ENCODE measurements at regions not wholly inside any gene's neighbourhood (a gene's known extent, or its start where the extent isn't known, plus 50 kb on each side); places are given as distances from the start of the nearest gene placed in this dataset.

DNA sequence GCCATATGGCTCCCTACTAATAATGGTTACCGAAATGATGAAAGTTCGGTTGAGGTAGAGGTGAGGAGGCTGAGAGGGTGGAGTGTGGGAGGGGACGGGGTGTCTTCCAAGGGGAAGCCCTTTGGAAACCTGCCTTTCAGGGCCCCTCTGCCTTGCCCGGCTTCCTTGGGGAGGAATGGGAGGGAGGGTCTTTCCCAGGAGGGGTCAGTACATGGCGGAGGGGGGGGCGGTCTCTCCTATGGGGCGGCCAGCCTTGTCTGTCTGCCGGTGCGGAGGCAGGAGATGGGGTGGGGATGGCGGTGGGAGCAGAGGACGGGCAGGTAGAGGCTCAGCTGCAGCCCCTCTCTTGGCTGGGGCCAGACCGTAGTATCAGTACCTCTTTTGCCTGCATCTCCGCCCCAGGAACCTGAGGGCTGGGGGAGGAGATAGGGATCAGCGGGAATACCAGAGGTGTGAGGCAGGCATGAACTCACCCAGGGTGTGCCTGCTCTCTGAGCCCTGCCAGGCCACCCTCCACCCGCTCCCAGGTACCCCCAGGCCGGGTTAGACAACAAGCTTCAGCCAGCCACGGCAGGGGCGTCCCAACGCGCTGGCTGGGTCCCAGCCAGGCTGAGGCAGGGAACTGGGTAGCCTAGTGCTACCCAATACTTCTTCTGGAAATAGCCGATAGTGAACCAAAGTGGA is 79.4 kb upstream of the POU3F1 start:
- DNase-seq = peak; percentile 46
- no peaks in the 10 kb centered on the region for H3K36me3 ChIP-seq
- H3K27me3 ChIP-seq (replicated peaks in 1 of 7) = peaks cover 0 to 27% (median 0%) of the 10 kb centered on the region in 7 donors
- 85 to 93% (median 90%) methylated on average over 12 to 21 of the region's 21 CpGs for WGBS, 5 donors
- H3K4me3 ChIP-seq = no peak overlapping the region
- no peak overlapping the region for H3K27ac ChIP-seq
- TF ChIP-seq POLR2AphosphoS5 (IDR thresholded peaks at IDR 0.05) (no peak), POLR2A (IDR thresholded peaks at IDR 0.05) (no peak)
- H3K9me3 ChIP-seq = no peaks in the 10 kb centered on the region
- H3K4me1 ChIP-seq = no peaks in the 10 kb centered on the region
- intact Hi-C loops (cut with DNase I; ENCODE audit: low total_unique reads) = no loop called here

DNA sequence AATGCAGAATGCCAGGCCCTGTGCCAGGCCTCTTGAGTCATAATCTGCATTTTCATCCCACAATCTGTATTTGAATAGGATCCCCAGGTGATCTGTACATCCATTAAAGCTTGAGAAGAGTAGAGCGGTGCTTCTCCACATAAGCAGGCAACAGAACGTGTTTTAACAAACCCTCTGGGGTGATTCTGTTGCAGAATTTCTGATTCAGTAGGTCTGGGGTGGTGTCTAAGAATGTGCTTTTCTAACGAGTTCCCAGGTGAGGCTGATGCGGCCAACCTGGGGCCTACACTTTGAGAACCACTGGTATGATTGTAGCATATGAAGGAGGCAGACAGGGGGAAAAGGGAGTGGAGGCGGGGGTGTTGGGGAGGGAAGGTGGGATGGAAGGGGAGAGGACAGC is 78.4 kb upstream of the POU3F1 start:
- Histone ChIP-seq H3K9me3 (no peaks in the 10 kb centered on the region), H3K36me3 (no peaks in the 10 kb centered on the region), H3K27me3 (replicated peaks in 1 of 7) (peaks cover 0 to 27% (median 0%) of the 10 kb centered on the region in 7 donors), H3K4me1 (no peaks in the 10 kb centered on the region), H3K4me3 (no peak overlapping the region), H3K27ac (no peak overlapping the region)
- DNase-seq = no peak
- TF ChIP-seq POLR2A (IDR thresholded peaks at IDR 0.05) (no peak), POLR2AphosphoS5 (IDR thresholded peaks at IDR 0.05) (no peak)
- TF ChIP-seq, protein P1, sequence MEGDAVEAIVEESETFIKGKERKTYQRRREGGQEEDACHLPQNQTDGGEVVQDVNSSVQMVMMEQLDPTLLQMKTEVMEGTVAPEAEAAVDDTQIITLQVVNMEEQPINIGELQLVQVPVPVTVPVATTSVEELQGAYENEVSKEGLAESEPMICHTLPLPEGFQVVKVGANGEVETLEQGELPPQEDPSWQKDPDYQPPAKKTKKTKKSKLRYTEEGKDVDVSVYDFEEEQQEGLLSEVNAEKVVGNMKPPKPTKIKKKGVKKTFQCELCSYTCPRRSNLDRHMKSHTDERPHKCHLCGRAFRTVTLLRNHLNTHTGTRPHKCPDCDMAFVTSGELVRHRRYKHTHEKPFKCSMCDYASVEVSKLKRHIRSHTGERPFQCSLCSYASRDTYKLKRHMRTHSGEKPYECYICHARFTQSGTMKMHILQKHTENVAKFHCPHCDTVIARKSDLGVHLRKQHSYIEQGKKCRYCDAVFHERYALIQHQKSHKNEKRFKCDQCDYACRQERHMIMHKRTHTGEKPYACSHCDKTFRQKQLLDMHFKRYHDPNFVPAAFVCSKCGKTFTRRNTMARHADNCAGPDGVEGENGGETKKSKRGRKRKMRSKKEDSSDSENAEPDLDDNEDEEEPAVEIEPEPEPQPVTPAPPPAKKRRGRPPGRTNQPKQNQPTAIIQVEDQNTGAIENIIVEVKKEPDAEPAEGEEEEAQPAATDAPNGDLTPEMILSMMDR (IDR thresholded peaks at IDR 0.05 in 8 of 11, conservative IDR thresholded peaks at IDR 0.05 in 3 of 11) = no peak
- intact Hi-C loops (cut with DNase I; ENCODE audit: low total_unique reads) = no loop called here
- WGBS, 5 donors = 76 to 93% (median 91%) methylated on average over 5 of the region's 5 CpGs

DNA sequence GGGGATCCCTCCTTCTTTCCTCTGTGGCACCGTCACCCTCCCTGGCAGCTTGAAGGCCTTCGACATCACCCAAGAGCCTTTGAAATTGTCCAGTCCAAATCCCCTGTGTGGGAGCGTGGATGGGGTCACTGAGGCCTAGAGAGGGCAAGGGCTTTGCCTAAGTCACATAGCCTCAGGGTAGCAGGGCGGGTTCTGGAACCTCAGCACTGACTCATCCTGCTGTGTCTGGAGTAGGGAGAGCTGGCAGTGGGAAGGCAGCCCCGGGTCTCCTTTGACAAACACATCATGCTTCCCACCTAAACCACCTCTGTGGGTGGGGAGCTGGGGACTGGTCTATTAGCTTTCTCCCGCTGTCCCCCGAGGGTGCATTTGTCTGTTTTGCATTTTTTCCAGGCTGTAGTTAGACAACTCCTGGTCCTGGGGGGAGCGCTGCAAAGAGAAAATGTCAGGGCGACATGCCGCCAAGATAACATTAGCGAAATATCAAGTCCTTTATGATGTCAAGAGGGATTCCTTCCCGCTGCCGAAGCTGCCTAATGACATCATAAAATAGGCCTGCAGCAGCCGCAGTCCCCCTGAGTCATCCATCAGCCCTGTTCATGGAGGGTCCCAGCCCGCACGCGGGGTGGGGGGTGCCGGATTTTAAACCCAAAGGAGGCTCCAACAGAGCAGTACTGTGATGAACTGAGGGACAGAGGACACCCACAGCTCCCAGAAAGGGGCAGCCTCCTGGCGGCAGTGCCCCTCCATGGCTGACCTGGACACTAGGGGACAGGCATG is 77.0 kb upstream of the POU3F1 start:
- Histone ChIP-seq H3K27ac (no peak overlapping the region), H3K27me3 (replicated peaks in 1 of 7) (peaks cover 0 to 28% (median 0%) of the 10 kb centered on the region in 7 donors), H3K9me3 (no peaks in the 10 kb centered on the region), H3K4me3 (no peak overlapping the region), H3K36me3 (no peaks in the 10 kb centered on the region), H3K4me1 (no peaks in the 10 kb centered on the region)
- 84 to 93% (median 90%) methylated on average over 15 to 19 of the region's 19 CpGs for WGBS, 5 donors
- no peak for TF ChIP-seq POLR2A (IDR thresholded peaks at IDR 0.05)
- intact Hi-C loops (cut with DNase I; ENCODE audit: low total_unique reads) = no loop called here
- no peak for DNase-seq

DNA sequence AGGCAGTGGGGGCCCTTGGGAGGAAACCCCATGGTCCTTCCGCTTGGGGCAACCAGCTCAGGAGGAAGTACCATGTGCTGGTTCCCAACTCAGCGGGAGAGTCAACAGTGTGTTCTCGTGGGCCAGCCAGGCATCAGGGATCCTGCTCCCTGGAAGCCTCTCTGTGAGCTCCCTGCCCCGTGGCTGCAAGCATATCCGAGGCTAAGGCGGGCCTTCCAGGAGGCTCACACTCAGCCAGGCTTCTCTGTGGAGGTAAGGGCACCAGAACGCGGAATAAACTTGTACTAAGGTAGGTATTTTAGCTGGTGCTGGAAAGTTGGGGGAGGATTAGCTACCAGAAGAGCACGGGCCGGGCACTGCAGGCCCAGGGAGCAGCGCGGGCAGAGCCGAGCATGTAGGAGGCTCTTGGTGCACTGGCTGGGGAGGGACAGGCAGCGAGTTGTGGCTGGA is 74.7 kb upstream of the POU3F1 start:
- TF ChIP-seq, protein P1 (IDR thresholded peaks at IDR 0.05 in 8 of 11, conservative IDR thresholded peaks at IDR 0.05 in 3 of 11) = no peak
- TF ChIP-seq POLR2A (IDR thresholded peaks at IDR 0.05) = no peak
- 71 to 85% (median 81%) methylated on average over 11 to 14 of the region's 14 CpGs for WGBS, 5 donors
- Histone ChIP-seq H3K4me1 (no peaks in the 10 kb centered on the region), H3K4me3 (no peak overlapping the region), H3K27me3 (replicated peaks in 1 of 7) (peaks cover 0 to 39% (median 0%) of the 10 kb centered on the region in 7 donors), H3K27ac (no peak overlapping the region), H3K9me3 (no peaks in the 10 kb centered on the region), H3K36me3 (no peaks in the 10 kb centered on the region)
- DNase-seq = peak; percentile 58
- intact Hi-C loops (cut with DNase I; ENCODE audit: low total_unique reads) = no loop called here

Data from spleen (tissue), 11 donors.